WTC11 (cell line): ENCODE measurements at regions not wholly inside any gene's neighbourhood (a gene's known extent, or its start where the extent isn't known, plus 50 kb on each side); places are given as distances from the start of the nearest gene placed in this dataset.

Source experiments
- SMAD4 ChIP-seq: sonication (generic); formaldehyde crosslinking; IDR thresholded peaks from 2 replicates; pipeline ENCODE4 v1.8.0; 2022; ENCODE audit warnings: mild to moderate bottlenecking, missing genetic modification reagents
- TF ChIP-seq, protein P1 (sequence below): sonication (generic); formaldehyde crosslinking; IDR thresholded peaks from 2 replicates; pipeline ENCODE4 v1.8.0; 2023; ENCODE audit warnings: missing genetic modification reagents
- TF ChIP-seq, protein P2 (sequence below): fragments of 200-600 bp; IDR thresholded peaks from 2 replicates; pipeline ENCODE4 v1.8.0; 2022; ENCODE audit warnings: antibody characterized with exemption
- TF ChIP-seq, protein P3 (sequence below): sonication (generic); formaldehyde crosslinking; IDR thresholded peaks from 2 replicates; pipeline ENCODE4 v1.8.0; 2022; ENCODE audit warnings: mild to moderate bottlenecking, missing genetic modification reagents

DNA sequence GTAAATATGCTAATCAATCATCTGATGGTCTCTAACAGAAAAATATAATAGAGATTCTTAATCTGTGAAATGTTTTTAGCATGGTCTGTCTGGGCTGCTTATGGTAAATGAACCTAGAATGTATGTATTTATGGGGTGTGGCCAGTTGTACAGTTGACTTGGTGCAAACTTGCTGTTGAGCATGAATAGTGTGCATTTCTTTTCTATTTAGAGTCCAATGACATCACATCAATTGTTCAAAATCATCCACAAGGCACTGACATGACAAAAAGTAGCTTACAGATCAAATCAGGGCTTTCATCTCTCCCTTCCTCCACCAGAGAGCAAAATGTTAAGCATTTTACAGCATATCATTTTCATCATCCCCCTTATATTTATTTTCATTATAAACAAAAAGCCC is 1010.3 kb downstream of the KCNT2 start:
- TF ChIP-seq, protein P1, sequence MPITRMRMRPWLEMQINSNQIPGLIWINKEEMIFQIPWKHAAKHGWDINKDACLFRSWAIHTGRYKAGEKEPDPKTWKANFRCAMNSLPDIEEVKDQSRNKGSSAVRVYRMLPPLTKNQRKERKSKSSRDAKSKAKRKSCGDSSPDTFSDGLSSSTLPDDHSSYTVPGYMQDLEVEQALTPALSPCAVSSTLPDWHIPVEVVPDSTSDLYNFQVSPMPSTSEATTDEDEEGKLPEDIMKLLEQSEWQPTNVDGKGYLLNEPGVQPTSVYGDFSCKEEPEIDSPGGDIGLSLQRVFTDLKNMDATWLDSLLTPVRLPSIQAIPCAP (CRISPR knock-in tag) = no peak
- TF ChIP-seq SMAD4 (CRISPR knock-in tag) = no peak
- TF ChIP-seq, protein P2, sequence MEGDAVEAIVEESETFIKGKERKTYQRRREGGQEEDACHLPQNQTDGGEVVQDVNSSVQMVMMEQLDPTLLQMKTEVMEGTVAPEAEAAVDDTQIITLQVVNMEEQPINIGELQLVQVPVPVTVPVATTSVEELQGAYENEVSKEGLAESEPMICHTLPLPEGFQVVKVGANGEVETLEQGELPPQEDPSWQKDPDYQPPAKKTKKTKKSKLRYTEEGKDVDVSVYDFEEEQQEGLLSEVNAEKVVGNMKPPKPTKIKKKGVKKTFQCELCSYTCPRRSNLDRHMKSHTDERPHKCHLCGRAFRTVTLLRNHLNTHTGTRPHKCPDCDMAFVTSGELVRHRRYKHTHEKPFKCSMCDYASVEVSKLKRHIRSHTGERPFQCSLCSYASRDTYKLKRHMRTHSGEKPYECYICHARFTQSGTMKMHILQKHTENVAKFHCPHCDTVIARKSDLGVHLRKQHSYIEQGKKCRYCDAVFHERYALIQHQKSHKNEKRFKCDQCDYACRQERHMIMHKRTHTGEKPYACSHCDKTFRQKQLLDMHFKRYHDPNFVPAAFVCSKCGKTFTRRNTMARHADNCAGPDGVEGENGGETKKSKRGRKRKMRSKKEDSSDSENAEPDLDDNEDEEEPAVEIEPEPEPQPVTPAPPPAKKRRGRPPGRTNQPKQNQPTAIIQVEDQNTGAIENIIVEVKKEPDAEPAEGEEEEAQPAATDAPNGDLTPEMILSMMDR = no peak
- TF ChIP-seq, protein P3, sequence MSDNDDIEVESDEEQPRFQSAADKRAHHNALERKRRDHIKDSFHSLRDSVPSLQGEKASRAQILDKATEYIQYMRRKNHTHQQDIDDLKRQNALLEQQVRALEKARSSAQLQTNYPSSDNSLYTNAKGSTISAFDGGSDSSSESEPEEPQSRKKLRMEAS (CRISPR knock-in tag) = no peak
